Keratinocyte (primary cell): ENCODE measurements at regions not wholly inside any gene's neighbourhood (a gene's known extent, or its start where the extent isn't known, plus 50 kb on each side); places are given as distances from the start of the nearest gene placed in this dataset.
"Not testable (repeated sequence)": the region's sequence is repeated elsewhere in the genome, so short reads cannot be mapped to it uniquely, and the experiment has no call there.

ENCODE experiments used
- DNase-seq: peaks from one replicate; pipeline ENCODE4 v3.0.0-alpha.2; 2011; ENCODE audit warnings: low read depth, missing footprints, low spot score
- FAIRE-seq: peaks from 2 replicates; lab custom pipeline; 2011; peaks lifted over from hg19 to GRCh38; lab: Jason Lieb, UNC
- H2AFZ ChIP-seq: 2 replicates; pipeline ENCODE4 v1.6.0; 2012; ENCODE audit warnings: low read length, control low read depth, inconsistent platforms; ENCODE audit not compliant: control insufficient read depth
- H3K27ac ChIP-seq: 2 replicates; pipeline ENCODE4 v1.5.1; 2011; ENCODE audit warnings: low read length; ENCODE audit not compliant: control insufficient read depth, insufficient read depth
- H3K27me3 ChIP-seq: 3 replicates; pipeline ENCODE4 v1.6.0; 2011; ENCODE audit warnings: low read length; ENCODE audit not compliant: control insufficient read depth, insufficient read depth; ENCODE audit errors: extremely low read depth
- H3K36me3 ChIP-seq, 2 experiments: 2 replicates in 1 of 2; 3 replicates in 1 of 2; pipeline ENCODE4 v1.5.1; 2011; ENCODE audit warnings: low read length in 2 of 2, mild to moderate bottlenecking in 1 of 2; ENCODE audit not compliant: control insufficient read depth in 2 of 2, insufficient read depth in 2 of 2; ENCODE audit errors: extremely low read depth in 1 of 2
- H3K4me1 ChIP-seq: 3 replicates; pipeline ENCODE4 v1.5.1; 2011; ENCODE audit warnings: low read length; ENCODE audit not compliant: control insufficient read depth, insufficient read depth; ENCODE audit errors: extremely low read depth
- H3K4me2 ChIP-seq: 3 replicates; pipeline ENCODE4 v1.6.0; 2011; ENCODE audit warnings: low read depth, low read length; ENCODE audit not compliant: control insufficient read depth, insufficient read depth; ENCODE audit errors: extremely low read depth
- H3K4me3 ChIP-seq, 3 experiments: fragments of 200-600 bp in 1 of 3; sonication (generic) in 1 of 3; 2 replicates in 2 of 3; 3 replicates in 1 of 3; pipeline ENCODE4 v1.5.1; 2011 to 2016; ENCODE audit warnings: low read length in 3 of 3, mild to moderate bottlenecking in 3 of 3, control low read depth in 2 of 3, inconsistent platforms in 1 of 3, low read depth in 1 of 3, mixed read lengths in 1 of 3, mixed run types in 1 of 3, moderate library complexity in 1 of 3; ENCODE audit not compliant: control insufficient read depth in 2 of 3, insufficient read depth in 2 of 3; ENCODE audit errors: extremely low read depth in 1 of 3
- H3K79me2 ChIP-seq: 2 replicates; pipeline ENCODE4 v1.6.0; 2012; ENCODE audit warnings: low read length; ENCODE audit not compliant: control insufficient read depth, insufficient read depth
- H3K9ac ChIP-seq: 3 replicates; pipeline ENCODE4 v1.6.0; 2011; ENCODE audit warnings: low read length; ENCODE audit not compliant: control insufficient read depth, insufficient read depth; ENCODE audit errors: extremely low read depth
- H3K9me1 ChIP-seq: 3 replicates; pipeline ENCODE4 v1.6.0; 2011; ENCODE audit warnings: low read length; ENCODE audit not compliant: control insufficient read depth, insufficient read depth; ENCODE audit errors: extremely low read depth
- H3K9me3 ChIP-seq: 2 replicates; pipeline ENCODE4 v1.5.1; 2012; ENCODE audit warnings: low read depth, low read length; ENCODE audit not compliant: control insufficient read depth
- H4K20me1 ChIP-seq: 3 replicates; pipeline ENCODE4 v1.6.0; 2011; ENCODE audit warnings: low read length; ENCODE audit not compliant: control insufficient read depth, insufficient read depth; ENCODE audit errors: extremely low read depth
- EZH2 ChIP-seq: IDR thresholded peaks from one replicate; pipeline ENCODE4 v1.6.1; 2012; ENCODE audit warnings: inconsistent platforms, mild to moderate bottlenecking, low read length, moderate library complexity
- dilution Hi-C: fragments of 300-500 bp; cut with MboI; formaldehyde crosslinking; loops from one replicate; pipeline ENCODE4 v1.7.0; 2020; ENCODE audit warnings: low sequenced_read_pairs; ENCODE audit not compliant: extremely low pct_ligation_motif_present
- TF ChIP-seq, protein P1 (sequence below), 3 experiments: IDR thresholded peaks in 1 of 3; conservative IDR thresholded peaks in 1 of 3; optimal IDR thresholded peaks in 1 of 3; 2 replicates in 2 of 3; 3 replicates in 1 of 3; pipeline versions ENCODE3 to v1.5.1; 2011; ENCODE audit warnings: low read length in 3 of 3, mild to moderate bottlenecking in 3 of 3, moderate library complexity in 2 of 3, control low read depth in 1 of 3, inconsistent platforms in 1 of 3; ENCODE audit not compliant: insufficient read depth in 2 of 3; ENCODE audit errors: extremely low read depth in 1 of 3

DNA sequence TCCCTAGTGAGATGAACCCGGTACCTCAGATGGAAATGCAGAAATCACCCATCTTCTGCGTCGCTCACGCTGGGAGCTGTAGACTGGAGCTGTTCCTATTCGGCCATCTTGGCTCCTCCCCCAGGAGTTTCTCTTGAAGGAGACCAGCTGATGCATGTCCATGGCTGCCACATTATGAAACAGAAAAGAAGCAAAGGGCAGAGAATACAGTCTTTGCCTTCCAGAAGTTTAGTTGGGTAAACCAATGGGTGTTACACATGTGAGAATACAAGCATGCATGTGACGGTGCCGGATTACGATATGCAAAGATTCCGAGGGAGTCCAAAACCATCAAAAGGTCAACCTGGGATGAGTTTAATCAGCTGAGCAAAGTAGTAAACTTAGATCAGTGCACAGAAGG is 151.6 kb downstream of the SEM1 start:
- no peaks in the 10 kb centered on the region for H3K9me3 ChIP-seq
- no peaks in the 10 kb centered on the region for H3K79me2 ChIP-seq
- H3K4me3 ChIP-seq, result no peak overlapping the region
- no peak overlapping the region for H2AFZ ChIP-seq
- DNase-seq (no peak), FAIRE-seq (no peak)
- no peaks in the 10 kb centered on the region for H3K36me3 ChIP-seq
- H3K9me1 ChIP-seq, result no peaks in the 10 kb centered on the region
- H4K20me1 ChIP-seq, result no peaks in the 10 kb centered on the region
- peaks cover 4% of the 10 kb centered on the region for H3K4me1 ChIP-seq
- no peak overlapping the region for H3K4me2 ChIP-seq
- H3K27ac ChIP-seq, result no peak overlapping the region
- dilution Hi-C loops, result no loop called here
- no peak for TF ChIP-seq EZH2
- TF ChIP-seq, protein P1, sequence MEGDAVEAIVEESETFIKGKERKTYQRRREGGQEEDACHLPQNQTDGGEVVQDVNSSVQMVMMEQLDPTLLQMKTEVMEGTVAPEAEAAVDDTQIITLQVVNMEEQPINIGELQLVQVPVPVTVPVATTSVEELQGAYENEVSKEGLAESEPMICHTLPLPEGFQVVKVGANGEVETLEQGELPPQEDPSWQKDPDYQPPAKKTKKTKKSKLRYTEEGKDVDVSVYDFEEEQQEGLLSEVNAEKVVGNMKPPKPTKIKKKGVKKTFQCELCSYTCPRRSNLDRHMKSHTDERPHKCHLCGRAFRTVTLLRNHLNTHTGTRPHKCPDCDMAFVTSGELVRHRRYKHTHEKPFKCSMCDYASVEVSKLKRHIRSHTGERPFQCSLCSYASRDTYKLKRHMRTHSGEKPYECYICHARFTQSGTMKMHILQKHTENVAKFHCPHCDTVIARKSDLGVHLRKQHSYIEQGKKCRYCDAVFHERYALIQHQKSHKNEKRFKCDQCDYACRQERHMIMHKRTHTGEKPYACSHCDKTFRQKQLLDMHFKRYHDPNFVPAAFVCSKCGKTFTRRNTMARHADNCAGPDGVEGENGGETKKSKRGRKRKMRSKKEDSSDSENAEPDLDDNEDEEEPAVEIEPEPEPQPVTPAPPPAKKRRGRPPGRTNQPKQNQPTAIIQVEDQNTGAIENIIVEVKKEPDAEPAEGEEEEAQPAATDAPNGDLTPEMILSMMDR (optimal IDR thresholded peaks at IDR 0.05 in 1 of 3, IDR thresholded peaks at IDR 0.05 in 1 of 3, conservative IDR thresholded peaks at IDR 0.05 in 1 of 3; ENCODE audit: extremely low read depth in 1 of 3, insufficient read depth in 2 of 3, low read length in 3 of 3), result no peak
- no peak overlapping the region for H3K9ac ChIP-seq
- no peaks in the 10 kb centered on the region for H3K27me3 ChIP-seq

DNA sequence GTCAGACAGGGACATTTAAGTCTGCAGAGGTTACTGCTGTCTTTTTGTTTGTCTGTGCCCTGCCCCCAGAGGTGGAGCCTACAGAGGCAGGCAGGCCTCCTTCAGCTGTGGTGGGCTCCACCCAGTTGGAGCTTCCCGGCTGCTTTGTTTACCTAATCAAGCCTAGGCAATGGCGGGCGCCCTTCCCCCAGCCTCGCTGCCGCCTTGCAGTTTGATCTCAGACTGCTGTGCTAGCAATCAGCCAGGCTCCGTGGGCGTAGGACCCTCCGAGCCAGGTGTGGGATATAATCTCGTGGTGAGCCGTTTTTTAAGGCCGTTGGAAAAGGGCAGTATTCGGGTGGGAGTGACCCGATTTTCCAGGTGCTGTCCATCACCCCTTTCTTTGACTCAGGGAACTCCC is 152.0 kb downstream of the SEM1 start:
- dilution Hi-C loops, H3K4me3 ChIP-seq, DNase-seq, H3K36me3 ChIP-seq, H3K9me3 ChIP-seq, H2AFZ ChIP-seq, H3K4me1 ChIP-seq, H3K4me2 ChIP-seq, H3K9ac ChIP-seq, FAIRE-seq, H3K9me1 ChIP-seq, H3K27ac ChIP-seq, H4K20me1 ChIP-seq, H3K79me2 ChIP-seq, H3K27me3 ChIP-seq: not testable (repeated sequence)

DNA sequence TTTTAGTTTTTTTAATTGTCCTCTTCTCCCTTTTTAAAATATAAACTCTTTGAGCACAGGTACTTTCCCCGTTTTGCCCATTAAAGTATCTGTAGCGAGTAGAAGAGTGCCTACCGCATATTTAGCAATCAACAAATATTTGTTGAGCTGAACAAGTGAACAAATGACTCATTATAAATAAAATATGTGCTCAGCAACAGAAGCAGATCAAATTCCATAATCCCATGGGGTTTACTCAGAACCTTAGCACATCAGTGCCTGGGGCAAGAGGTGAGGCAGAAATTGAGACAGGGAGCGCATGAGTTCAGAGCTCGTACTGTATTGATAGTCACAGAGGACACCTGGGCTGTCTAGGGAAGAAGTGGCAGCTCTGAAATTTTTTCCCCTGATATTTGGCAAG is 161.0 kb downstream of the SEM1 start:
- TF ChIP-seq, protein P1 (optimal IDR thresholded peaks at IDR 0.05 in 1 of 3, IDR thresholded peaks at IDR 0.05 in 1 of 3, conservative IDR thresholded peaks at IDR 0.05 in 1 of 3; ENCODE audit: extremely low read depth in 1 of 3, insufficient read depth in 2 of 3, low read length in 3 of 3), result no peak
- no peak for TF ChIP-seq EZH2
- FAIRE-seq (no peak), DNase-seq (peak; percentile 40)
- no peak overlapping the region for H3K4me3 ChIP-seq
- H3K27ac ChIP-seq, result peak overlapping the region; percentile 13
- dilution Hi-C loops, result no loop called here
- H3K4me2 ChIP-seq, result no peak overlapping the region
- H3K9me1 ChIP-seq, result peaks cover 3% of the 10 kb centered on the region
- H3K4me1 ChIP-seq, result peaks cover 25% of the 10 kb centered on the region
- no peaks in the 10 kb centered on the region for H4K20me1 ChIP-seq
- H3K27me3 ChIP-seq, result no peaks in the 10 kb centered on the region
- no peaks in the 10 kb centered on the region for H3K79me2 ChIP-seq
- H3K36me3 ChIP-seq, result no peaks in the 10 kb centered on the region
- H3K9me3 ChIP-seq, result no peaks in the 10 kb centered on the region
- H3K9ac ChIP-seq, result no peak overlapping the region
- no peak overlapping the region for H2AFZ ChIP-seq
